GM23338 (cell line): ENCODE measurements at regions not wholly inside any gene's neighbourhood (a gene's known extent, or its start where the extent isn't known, plus 50 kb on each side); places are given as distances from the start of the nearest gene placed in this dataset.
"Not testable (repeated sequence)": the region's sequence is repeated elsewhere in the genome, so short reads cannot be mapped to it uniquely, and the experiment has no call there.

Experiments used
- ATAC-seq: fragments of 200-7000 bp; cut with Tn5 transposase; 3 replicates; pipeline ENCODE4 v1.9.1; 2020
- DNase-seq: peaks from one replicate; pipeline ENCODE4 v3.0.0-alpha.2; 2015; ENCODE audit warnings: low spot score
- H2AFZ ChIP-seq: fragments of 200-600 bp; sonication (generic); 2 replicates; pipeline ENCODE4 v1.8.0; 2016; ENCODE audit warnings: antibody characterized with exemption, mild to moderate bottlenecking, moderate library complexity
- H3F3A ChIP-seq: fragments of 200-600 bp; sonication (generic); replicated peaks from 2 replicates; pipeline ENCODE4 v1.8.0; 2017; ENCODE audit warnings: antibody characterized with exemption, mixed run types, low read depth
- H3K27ac ChIP-seq: fragments of 200-600 bp; sonication (generic); 2 replicates; pipeline ENCODE4 v1.6.1; 2016; ENCODE audit warnings: low read depth
- H3K27me3 ChIP-seq: fragments of 200-600 bp; sonication (generic); 2 replicates; pipeline ENCODE4 v1.8.0; 2016; ENCODE audit warnings: mild to moderate bottlenecking, mixed run types, moderate library complexity; ENCODE audit not compliant: insufficient read depth
- H3K36me3 ChIP-seq: fragments of 200-600 bp; sonication (generic); 2 replicates; pipeline ENCODE4 v1.8.0; 2016; ENCODE audit warnings: mild to moderate bottlenecking; ENCODE audit not compliant: insufficient read depth
- H3K4me1 ChIP-seq: fragments of 200-600 bp; sonication (generic); 2 replicates; pipeline ENCODE4 v1.8.0; 2016; ENCODE audit warnings: mild to moderate bottlenecking, moderate library complexity; ENCODE audit not compliant: insufficient read depth
- H3K4me2 ChIP-seq: fragments of 200-600 bp; sonication (generic); 2 replicates; pipeline ENCODE4 v1.7.1; 2017; ENCODE audit warnings: mixed run types
- H3K4me3 ChIP-seq: fragments of 200-600 bp; sonication (generic); 2 replicates; pipeline ENCODE4 v1.6.1; 2016; ENCODE audit warnings: mixed run types
- H3K79me2 ChIP-seq: fragments of 200-600 bp; sonication (generic); replicated peaks from 2 replicates; pipeline ENCODE4 v1.8.0; 2017; ENCODE audit warnings: mild to moderate bottlenecking; ENCODE audit not compliant: insufficient read depth
- H3K9me2 ChIP-seq: fragments of 200-600 bp; sonication (generic); 2 replicates; pipeline ENCODE4 v1.8.0; 2017; ENCODE audit not compliant: insufficient read depth
- H4K20me1 ChIP-seq: fragments of 200-600 bp; sonication (generic); replicated peaks from 2 replicates; pipeline ENCODE4 v1.8.0; 2017; ENCODE audit warnings: mild to moderate bottlenecking; ENCODE audit not compliant: insufficient read depth
- H3K27ac Mint-ChIP-seq: 2 replicates; pipeline ENCODE4 v1.8.0; 2020; ENCODE audit warnings: inconsistent platforms, mild to moderate bottlenecking, moderate library complexity, mixed read lengths
- H3K27me3 Mint-ChIP-seq: 3 replicates; pipeline ENCODE4 v1.8.0; 2022; ENCODE audit warnings: low read depth, mild to moderate bottlenecking, moderate library complexity, mixed read lengths, inconsistent platforms; ENCODE audit not compliant: insufficient read depth, poor library complexity
- H3K36me3 Mint-ChIP-seq: 3 replicates; pipeline ENCODE4 v1.8.0; 2021; ENCODE audit warnings: low read depth, mild to moderate bottlenecking, inconsistent platforms, moderate library complexity, mixed read lengths
- H3K4me1 Mint-ChIP-seq: 3 replicates; pipeline ENCODE4 v1.8.0; 2020; ENCODE audit warnings: mild to moderate bottlenecking, inconsistent platforms, mixed read lengths
- H3K4me3 Mint-ChIP-seq: 3 replicates; pipeline ENCODE4 v1.8.0; 2021; ENCODE audit warnings: moderate library complexity, mild to moderate bottlenecking, inconsistent platforms, mixed read lengths
- H3K9me3 Mint-ChIP-seq: 3 replicates; pipeline ENCODE4 v1.8.0; 2020; ENCODE audit warnings: moderate library complexity, mild to moderate bottlenecking, inconsistent platforms, mixed read lengths
- CREB1 ChIP-seq: fragments of 250-450 bp; sonication (Bioruptor Pico); IDR thresholded peaks from 2 replicates; pipeline ENCODE4 v1.5.0; 2020; ENCODE audit warnings: low read depth, mild to moderate bottlenecking, moderate library complexity
- EZH2 ChIP-seq: fragments of 200-600 bp; sonication (generic); IDR thresholded peaks from one replicate; pipeline ENCODE4 v1.8.0; 2017; ENCODE audit warnings: antibody characterized with exemption, mild to moderate bottlenecking, low read depth; ENCODE audit not compliant: unreplicated experiment
- EZH2phosphoT487 ChIP-seq: fragments of 200-600 bp; sonication (generic); IDR thresholded peaks from one replicate; pipeline ENCODE4 v1.8.1; 2018; ENCODE audit warnings: antibody characterized with exemption; ENCODE audit not compliant: unreplicated experiment
- JUNB ChIP-seq: IDR thresholded peaks from one replicate; pipeline ENCODE4 v1.6.1; 2016; ENCODE audit warnings: antibody characterized with exemption; ENCODE audit not compliant: unreplicated experiment
- STAT1 ChIP-seq: IDR thresholded peaks from one replicate; pipeline ENCODE4 v1.6.1; 2016; ENCODE audit warnings: antibody characterized with exemption; ENCODE audit not compliant: unreplicated experiment
- ZNF114 ChIP-seq: fragments of 250-450 bp; sonication (Bioruptor Pico); IDR thresholded peaks from 2 replicates; pipeline ENCODE4 v1.5.0; 2020; ENCODE audit warnings: mild to moderate bottlenecking, moderate library complexity
- ZNF331 ChIP-seq: fragments of 250-450 bp; sonication (Bioruptor Pico); IDR thresholded peaks from 2 replicates; pipeline ENCODE4 v1.5.0; 2020; ENCODE audit warnings: low read depth, mild to moderate bottlenecking, moderate library complexity
- ZNF462 ChIP-seq: fragments of 250-450 bp; sonication (Bioruptor Pico); IDR thresholded peaks from 2 replicates; pipeline ENCODE4 v1.5.0; 2020; ENCODE audit warnings: mild to moderate bottlenecking, moderate library complexity
- TF ChIP-seq, protein P1 (sequence below): IDR thresholded peaks from one replicate; pipeline ENCODE4 v1.6.1; 2018; ENCODE audit warnings: antibody characterized with exemption; ENCODE audit not compliant: unreplicated experiment
- TF ChIP-seq, protein P2 (sequence below): IDR thresholded peaks from 2 replicates; pipeline ENCODE4 v1.6.1; 2016; ENCODE audit warnings: antibody characterized with exemption

- H3K27me3 ChIP-seq, H3K27ac Mint-ChIP-seq, H3K4me2 ChIP-seq, H3K4me3 Mint-ChIP-seq, H3K9me2 ChIP-seq, H3F3A ChIP-seq, H3K4me1 Mint-ChIP-seq, H3K36me3 ChIP-seq, H3K27me3 Mint-ChIP-seq, H3K27ac ChIP-seq, H3K79me2 ChIP-seq, DNase-seq, H4K20me1 ChIP-seq, H2AFZ ChIP-seq, H3K4me3 ChIP-seq, ATAC-seq, H3K4me1 ChIP-seq: not testable (repeated sequence)
- Mint-ChIP-seq H3K9me3 (peaks cover 45% of the 10 kb centered on the region), H3K36me3 (peaks cover 16% of the 10 kb centered on the region; the same call in 2 of the 3 replicates)
Observed at GRCh38 chr7:56811516-56812070, 320.6 kb downstream of the ZNF479 start.

DNA sequence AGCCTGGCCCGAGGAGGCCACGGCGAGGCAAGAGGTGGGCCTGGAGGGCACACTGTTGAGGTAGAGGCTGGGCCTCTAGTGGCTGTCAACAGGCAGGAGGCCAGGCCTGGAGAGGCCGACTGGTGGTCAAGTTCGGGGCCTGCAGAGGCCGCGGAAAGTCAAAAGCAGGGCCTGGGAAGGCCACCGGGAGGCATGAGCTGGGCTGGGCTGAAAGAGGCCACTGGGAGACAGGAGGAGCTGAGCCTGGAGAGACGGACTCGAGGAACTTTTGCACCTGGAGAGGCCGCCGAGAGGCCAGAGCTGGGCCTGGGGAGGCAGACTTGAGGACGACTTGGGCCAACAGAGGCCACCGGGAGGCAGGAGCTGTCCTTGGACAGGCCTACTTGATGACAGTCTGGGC lies 321.2 kb downstream of the ZNF479 start:
- no peak overlapping the region for H3K4me2 ChIP-seq
- ATAC-seq (no peak), DNase-seq (no peak)
- no peaks in the 10 kb centered on the region for H4K20me1 ChIP-seq
- TF ChIP-seq EZH2 (no peak), EZH2phosphoT487 (no peak), ZNF331 (CRISPR knock-in tag) (no peak), STAT1 (no peak), CREB1 (no peak), JUNB (no peak), ZNF114 (CRISPR knock-in tag) (no peak), ZNF462 (CRISPR knock-in tag) (no peak)
- TF ChIP-seq, protein P1, sequence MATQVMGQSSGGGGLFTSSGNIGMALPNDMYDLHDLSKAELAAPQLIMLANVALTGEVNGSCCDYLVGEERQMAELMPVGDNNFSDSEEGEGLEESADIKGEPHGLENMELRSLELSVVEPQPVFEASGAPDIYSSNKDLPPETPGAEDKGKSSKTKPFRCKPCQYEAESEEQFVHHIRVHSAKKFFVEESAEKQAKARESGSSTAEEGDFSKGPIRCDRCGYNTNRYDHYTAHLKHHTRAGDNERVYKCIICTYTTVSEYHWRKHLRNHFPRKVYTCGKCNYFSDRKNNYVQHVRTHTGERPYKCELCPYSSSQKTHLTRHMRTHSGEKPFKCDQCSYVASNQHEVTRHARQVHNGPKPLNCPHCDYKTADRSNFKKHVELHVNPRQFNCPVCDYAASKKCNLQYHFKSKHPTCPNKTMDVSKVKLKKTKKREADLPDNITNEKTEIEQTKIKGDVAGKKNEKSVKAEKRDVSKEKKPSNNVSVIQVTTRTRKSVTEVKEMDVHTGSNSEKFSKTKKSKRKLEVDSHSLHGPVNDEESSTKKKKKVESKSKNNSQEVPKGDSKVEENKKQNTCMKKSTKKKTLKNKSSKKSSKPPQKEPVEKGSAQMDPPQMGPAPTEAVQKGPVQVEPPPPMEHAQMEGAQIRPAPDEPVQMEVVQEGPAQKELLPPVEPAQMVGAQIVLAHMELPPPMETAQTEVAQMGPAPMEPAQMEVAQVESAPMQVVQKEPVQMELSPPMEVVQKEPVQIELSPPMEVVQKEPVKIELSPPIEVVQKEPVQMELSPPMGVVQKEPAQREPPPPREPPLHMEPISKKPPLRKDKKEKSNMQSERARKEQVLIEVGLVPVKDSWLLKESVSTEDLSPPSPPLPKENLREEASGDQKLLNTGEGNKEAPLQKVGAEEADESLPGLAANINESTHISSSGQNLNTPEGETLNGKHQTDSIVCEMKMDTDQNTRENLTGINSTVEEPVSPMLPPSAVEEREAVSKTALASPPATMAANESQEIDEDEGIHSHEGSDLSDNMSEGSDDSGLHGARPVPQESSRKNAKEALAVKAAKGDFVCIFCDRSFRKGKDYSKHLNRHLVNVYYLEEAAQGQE, result no peak
- TF ChIP-seq, protein P2, sequence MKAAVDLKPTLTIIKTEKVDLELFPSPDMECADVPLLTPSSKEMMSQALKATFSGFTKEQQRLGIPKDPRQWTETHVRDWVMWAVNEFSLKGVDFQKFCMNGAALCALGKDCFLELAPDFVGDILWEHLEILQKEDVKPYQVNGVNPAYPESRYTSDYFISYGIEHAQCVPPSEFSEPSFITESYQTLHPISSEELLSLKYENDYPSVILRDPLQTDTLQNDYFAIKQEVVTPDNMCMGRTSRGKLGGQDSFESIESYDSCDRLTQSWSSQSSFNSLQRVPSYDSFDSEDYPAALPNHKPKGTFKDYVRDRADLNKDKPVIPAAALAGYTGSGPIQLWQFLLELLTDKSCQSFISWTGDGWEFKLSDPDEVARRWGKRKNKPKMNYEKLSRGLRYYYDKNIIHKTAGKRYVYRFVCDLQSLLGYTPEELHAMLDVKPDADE, result no peak
- Mint-ChIP-seq H3K4me3 (no peak overlapping the region), H3K9me3 (peaks cover 49% of the 10 kb centered on the region), H3K27ac (no peak overlapping the region), H3K36me3 (peaks cover 16% of the 10 kb centered on the region; the same call in 2 of the 3 replicates), H3K27me3 (peaks cover 5% of the 10 kb centered on the region), H3K4me1 (no peaks in the 10 kb centered on the region)
- H3K9me2 ChIP-seq, result no peaks in the 10 kb centered on the region
- no peaks in the 10 kb centered on the region for H3K27me3 ChIP-seq
- no peak overlapping the region for H3K27ac ChIP-seq
- H3K36me3 ChIP-seq, result no peaks in the 10 kb centered on the region
- no peaks in the 10 kb centered on the region for H3K4me1 ChIP-seq
- no peaks in the 10 kb centered on the region for H3K79me2 ChIP-seq
- no peaks in the 10 kb centered on the region for H3F3A ChIP-seq
- no peak overlapping the region for H2AFZ ChIP-seq
- no peak overlapping the region for H3K4me3 ChIP-seq
